ENCODE measurements at regions not wholly inside any gene's neighbourhood (a gene's known extent, or its start where the extent isn't known, plus 50 kb on each side); places are given as distances from the start of the nearest gene placed in this dataset.

DNA sequence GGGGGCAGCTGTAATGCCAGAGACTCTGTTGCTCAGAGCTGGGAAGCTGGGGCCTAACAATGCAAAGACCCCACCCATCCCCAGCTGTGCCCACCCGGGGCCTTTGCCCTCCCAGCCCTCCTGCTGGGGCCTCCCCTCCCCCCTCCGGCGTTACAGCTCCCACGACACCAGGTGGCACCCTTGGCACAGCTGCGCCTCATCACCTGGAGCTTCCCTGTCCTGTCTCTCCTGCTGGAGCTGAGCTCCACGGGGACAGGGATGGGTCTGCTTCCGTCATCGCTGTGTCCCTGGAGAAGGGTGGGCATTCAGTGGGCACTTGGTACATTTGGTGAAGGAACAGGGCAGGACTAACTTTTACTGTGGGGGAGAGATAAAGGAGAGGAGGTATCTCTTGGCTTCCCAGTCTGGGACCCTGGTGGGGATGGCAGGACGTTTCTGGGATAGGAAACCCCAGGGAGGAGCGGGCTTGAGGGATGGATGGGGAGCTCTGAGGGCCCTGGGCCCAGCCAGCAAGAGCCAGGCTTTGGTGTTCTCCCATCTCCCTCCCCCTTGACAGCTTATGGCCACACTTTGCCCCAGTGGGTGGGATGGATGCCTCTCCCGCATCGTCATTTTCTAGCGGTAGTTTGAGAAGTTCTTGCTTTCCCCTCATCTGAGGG is 453.2 kb downstream of the PTPRU start:
- TF ChIP-seq PPARA (CRISPR knock-in tag; IDR thresholded peaks at IDR 0.05; ENCODE audit: borderline replicate concordance), result no peak
- TF ChIP-seq, protein P1, sequence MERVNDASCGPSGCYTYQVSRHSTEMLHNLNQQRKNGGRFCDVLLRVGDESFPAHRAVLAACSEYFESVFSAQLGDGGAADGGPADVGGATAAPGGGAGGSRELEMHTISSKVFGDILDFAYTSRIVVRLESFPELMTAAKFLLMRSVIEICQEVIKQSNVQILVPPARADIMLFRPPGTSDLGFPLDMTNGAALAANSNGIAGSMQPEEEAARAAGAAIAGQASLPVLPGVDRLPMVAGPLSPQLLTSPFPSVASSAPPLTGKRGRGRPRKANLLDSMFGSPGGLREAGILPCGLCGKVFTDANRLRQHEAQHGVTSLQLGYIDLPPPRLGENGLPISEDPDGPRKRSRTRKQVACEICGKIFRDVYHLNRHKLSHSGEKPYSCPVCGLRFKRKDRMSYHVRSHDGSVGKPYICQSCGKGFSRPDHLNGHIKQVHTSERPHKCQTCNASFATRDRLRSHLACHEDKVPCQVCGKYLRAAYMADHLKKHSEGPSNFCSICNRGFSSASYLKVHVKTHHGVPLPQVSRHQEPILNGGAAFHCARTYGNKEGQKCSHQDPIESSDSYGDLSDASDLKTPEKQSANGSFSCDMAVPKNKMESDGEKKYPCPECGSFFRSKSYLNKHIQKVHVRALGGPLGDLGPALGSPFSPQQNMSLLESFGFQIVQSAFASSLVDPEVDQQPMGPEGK (CRISPR knock-in tag; IDR thresholded peaks at IDR 0.05; ENCODE audit: borderline replicate concordance), result no peak
- no peak for ATAC-seq

DNA sequence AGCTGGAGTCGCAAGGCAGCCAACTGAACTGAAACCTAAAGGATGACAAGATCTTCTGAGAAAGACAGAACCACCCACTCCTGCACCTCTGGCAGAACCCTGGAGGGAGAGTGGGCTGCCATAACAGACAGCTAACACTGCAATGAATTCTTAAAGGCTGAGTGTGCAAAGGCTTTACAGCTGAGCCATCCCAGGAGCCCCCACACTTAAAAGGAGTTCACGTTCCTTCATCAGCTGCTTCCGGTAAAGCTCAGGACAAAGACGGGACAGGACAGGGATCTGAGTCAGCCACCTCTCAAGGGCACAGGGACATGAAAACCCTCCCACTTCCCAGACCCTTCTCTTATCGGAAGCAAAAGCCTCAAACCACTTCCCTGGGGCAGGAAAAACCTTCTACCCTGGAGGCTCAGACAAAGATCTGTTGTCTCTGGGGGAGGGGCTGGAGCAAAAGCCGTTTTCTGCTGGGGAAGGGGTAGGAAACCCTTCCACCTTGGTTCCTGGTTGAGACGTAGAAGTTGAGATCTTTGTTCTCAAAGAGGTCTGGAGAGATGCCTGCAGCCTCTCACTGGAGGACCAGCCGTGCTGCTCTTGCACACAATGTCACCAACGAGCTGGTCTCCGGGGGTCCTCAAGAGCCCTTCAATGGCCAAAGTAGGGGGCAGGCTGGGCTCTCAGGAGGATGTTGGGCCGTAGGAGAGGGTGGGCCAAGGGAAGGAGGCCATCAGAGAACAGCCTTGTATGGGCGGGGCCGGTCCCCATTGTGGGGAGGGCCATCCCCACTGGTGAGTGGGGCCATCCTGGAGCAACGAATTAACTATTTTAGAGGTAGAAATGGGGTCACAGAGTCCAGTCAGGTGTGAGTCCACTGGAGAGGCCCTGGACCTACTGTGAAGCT is 452.4 kb downstream of the PTPRU start:
- ATAC-seq, result no peak
- TF ChIP-seq SNAI2 (CRISPR knock-in tag; IDR thresholded peaks at IDR 0.05) (no peak), GLIS3 (CRISPR knock-in tag; IDR thresholded peaks at IDR 0.05) (no peak), TSHZ2 (CRISPR knock-in tag; IDR thresholded peaks at IDR 0.05) (no peak), TCF4 (CRISPR knock-in tag; IDR thresholded peaks at IDR 0.05; ENCODE audit: borderline replicate concordance) (no peak), CSDC2 (CRISPR knock-in tag; IDR thresholded peaks at IDR 0.05) (no peak), ZNF70 (CRISPR knock-in tag; IDR thresholded peaks at IDR 0.05) (no peak), ISL1 (CRISPR knock-in tag; IDR thresholded peaks at IDR 0.05) (no peak), ESRRG (CRISPR knock-in tag; IDR thresholded peaks at IDR 0.05) (no peak), BACH2 (CRISPR knock-in tag; IDR thresholded peaks at IDR 0.05; ENCODE audit: borderline replicate concordance) (no peak), ARNTL (CRISPR knock-in tag; IDR thresholded peaks at IDR 0.05; ENCODE audit: borderline replicate concordance, low read depth) (no peak), RARB (CRISPR knock-in tag; IDR thresholded peaks at IDR 0.05) (no peak), TOX (CRISPR knock-in tag; IDR thresholded peaks at IDR 0.05; ENCODE audit: borderline replicate concordance) (no peak)

- ATAC-seq, result peak; percentile 54; the same call in 2 of the 3 replicates
- TF ChIP-seq TCF4 (CRISPR knock-in tag; IDR thresholded peaks at IDR 0.05; ENCODE audit: borderline replicate concordance) (peak; percentile 76), ISL1 (CRISPR knock-in tag; IDR thresholded peaks at IDR 0.05) (peak; percentile 63), ZFP3 (CRISPR knock-in tag; IDR thresholded peaks at IDR 0.05) (0 out of 2 replicates have a peak, but pooled peaks have one; percentile 12), GLIS3 (CRISPR knock-in tag; IDR thresholded peaks at IDR 0.05) (0 out of 2 replicates have a peak, but pooled peaks have one; percentile 72), ZNF565 (CRISPR knock-in tag; conservative IDR thresholded peaks at IDR 0.05; ENCODE audit: low read depth) (no peak), TSHZ2 (CRISPR knock-in tag; IDR thresholded peaks at IDR 0.05) (no peak)
- TF ChIP-seq, protein P1 (CRISPR knock-in tag; IDR thresholded peaks at IDR 0.05; ENCODE audit: borderline replicate concordance), result 0 out of 2 replicates have a peak, but pooled peaks have one; percentile 33
- TF ChIP-seq, protein P2, sequence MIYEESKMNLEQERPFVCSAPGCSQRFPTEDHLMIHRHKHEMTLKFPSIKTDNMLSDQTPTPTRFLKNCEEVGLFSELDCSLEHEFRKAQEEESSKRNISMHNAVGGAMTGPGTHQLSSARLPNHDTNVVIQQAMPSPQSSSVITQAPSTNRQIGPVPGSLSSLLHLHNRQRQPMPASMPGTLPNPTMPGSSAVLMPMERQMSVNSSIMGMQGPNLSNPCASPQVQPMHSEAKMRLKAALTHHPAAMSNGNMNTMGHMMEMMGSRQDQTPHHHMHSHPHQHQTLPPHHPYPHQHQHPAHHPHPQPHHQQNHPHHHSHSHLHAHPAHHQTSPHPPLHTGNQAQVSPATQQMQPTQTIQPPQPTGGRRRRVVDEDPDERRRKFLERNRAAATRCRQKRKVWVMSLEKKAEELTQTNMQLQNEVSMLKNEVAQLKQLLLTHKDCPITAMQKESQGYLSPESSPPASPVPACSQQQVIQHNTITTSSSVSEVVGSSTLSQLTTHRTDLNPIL (CRISPR knock-in tag; IDR thresholded peaks at IDR 0.05; ENCODE audit: low read depth), result 0 out of 2 replicates have a peak, but pooled peaks have one; percentile 16
Measured at GRCh38 chr1:29687601-29688244, 451.4 kb downstream of the PTPRU start.
